ENCODE measurements at regions not wholly inside any gene's neighbourhood (a gene's known extent, or its start where the extent isn't known, plus 50 kb on each side); places are given as distances from the start of the nearest gene placed in this dataset.

GRCh38 chr4:119854364-119854763, 212.3 kb downstream of the MAD2L1 start:
- TF ChIP-seq, protein P1, sequence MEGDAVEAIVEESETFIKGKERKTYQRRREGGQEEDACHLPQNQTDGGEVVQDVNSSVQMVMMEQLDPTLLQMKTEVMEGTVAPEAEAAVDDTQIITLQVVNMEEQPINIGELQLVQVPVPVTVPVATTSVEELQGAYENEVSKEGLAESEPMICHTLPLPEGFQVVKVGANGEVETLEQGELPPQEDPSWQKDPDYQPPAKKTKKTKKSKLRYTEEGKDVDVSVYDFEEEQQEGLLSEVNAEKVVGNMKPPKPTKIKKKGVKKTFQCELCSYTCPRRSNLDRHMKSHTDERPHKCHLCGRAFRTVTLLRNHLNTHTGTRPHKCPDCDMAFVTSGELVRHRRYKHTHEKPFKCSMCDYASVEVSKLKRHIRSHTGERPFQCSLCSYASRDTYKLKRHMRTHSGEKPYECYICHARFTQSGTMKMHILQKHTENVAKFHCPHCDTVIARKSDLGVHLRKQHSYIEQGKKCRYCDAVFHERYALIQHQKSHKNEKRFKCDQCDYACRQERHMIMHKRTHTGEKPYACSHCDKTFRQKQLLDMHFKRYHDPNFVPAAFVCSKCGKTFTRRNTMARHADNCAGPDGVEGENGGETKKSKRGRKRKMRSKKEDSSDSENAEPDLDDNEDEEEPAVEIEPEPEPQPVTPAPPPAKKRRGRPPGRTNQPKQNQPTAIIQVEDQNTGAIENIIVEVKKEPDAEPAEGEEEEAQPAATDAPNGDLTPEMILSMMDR (IDR thresholded peaks at IDR 0.05; ENCODE audit: low read depth, low read length) = no peak
- no peak overlapping the region for H3K4me3 ChIP-seq (ENCODE audit: low read depth, low read length)

DNA sequence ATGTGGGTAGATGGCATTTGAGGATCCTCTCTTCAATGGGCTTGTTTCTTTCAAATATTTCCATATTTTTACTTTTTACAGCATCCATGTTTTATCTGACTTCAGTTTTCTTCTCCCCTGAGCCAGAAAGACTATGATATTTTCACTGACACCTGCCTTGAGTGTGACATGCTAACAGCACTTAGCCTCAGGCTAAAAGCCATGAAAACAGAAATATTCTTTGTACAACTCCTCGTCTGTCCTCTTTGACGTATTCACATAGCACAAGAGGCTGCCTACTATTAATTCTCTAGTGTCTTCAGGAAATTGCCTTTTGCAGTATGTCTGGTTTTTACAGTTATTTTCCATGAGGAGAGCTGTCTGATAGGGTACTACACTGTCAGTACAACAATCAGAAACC, 215.0 kb downstream of the MAD2L1 start:
- TF ChIP-seq, protein P1 (IDR thresholded peaks at IDR 0.05; ENCODE audit: low read depth, low read length) = no peak
- no peak overlapping the region for H3K4me3 ChIP-seq (ENCODE audit: low read depth, low read length)

GRCh38 chr4:119841361-119841760, 212.8 kb upstream of the PDE5A start:
- TF ChIP-seq, protein P1 (IDR thresholded peaks at IDR 0.05; ENCODE audit: low read depth, low read length) = no peak
- H3K4me3 ChIP-seq (ENCODE audit: low read depth, low read length) = no peak overlapping the region

DNA sequence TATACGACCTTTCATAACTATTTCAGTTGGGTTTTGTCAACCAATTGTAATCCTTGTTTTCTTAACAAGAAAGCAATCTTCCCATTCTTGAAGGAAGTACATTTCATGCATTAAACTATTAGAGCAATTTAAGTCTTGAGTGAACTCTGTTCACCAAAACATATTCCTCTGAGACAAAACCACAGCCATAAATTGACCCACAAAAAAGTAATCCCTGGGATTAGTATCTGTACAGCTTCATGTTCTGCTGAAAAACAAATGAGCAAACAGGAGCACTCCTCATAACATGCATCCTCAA, 207.0 kb upstream of the PDE5A start:
- no peak overlapping the region for H3K4me3 ChIP-seq (ENCODE audit: low read depth, low read length)
- TF ChIP-seq, protein P1 (IDR thresholded peaks at IDR 0.05; ENCODE audit: low read depth, low read length) = no peak

- H3K4me3 ChIP-seq (ENCODE audit: low read depth, low read length) = no peak overlapping the region
- TF ChIP-seq, protein P1 (IDR thresholded peaks at IDR 0.05; ENCODE audit: low read depth, low read length) = no peak
Observed at GRCh38 chr4:119834906-119835612, 206.5 kb upstream of the PDE5A start.

GRCh38 chr4:119833611-119834010, 205.0 kb upstream of the PDE5A start:
- no peak overlapping the region for H3K4me3 ChIP-seq (ENCODE audit: low read depth, low read length)
- TF ChIP-seq, protein P1 (IDR thresholded peaks at IDR 0.05; ENCODE audit: low read depth, low read length) = no peak

DNA sequence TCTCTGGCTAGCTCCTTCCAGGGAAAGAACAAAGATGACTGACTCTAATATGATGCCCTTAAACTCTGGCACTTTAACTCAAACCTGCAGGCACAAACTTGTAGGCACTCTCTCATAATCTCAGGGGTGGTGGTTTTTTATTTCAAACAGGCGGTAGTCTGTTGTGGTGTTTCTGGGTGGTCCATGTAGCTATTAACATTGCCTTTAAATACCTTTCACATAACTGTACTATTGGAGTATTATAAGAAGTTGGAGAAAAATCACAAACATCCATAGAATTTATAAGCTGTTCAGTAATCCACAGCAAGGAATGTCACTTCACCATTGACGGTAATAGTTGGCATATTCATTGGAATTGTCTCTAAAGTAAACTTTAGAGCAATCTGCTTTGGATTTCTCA, 204.2 kb upstream of the PDE5A start:
- TF ChIP-seq, protein P1 (IDR thresholded peaks at IDR 0.05; ENCODE audit: low read depth, low read length) = no peak

More for the DNA sequence above, 204.2 kb upstream of the PDE5A start:
- no peak overlapping the region for H3K4me3 ChIP-seq (ENCODE audit: low read depth, low read length)

Data from WI38 (cell line).